GM18520 (cell line): ENCODE measurements at regions not wholly inside any gene's neighbourhood (a gene's known extent, or its start where the extent isn't known, plus 50 kb on each side); places are given as distances from the start of the nearest gene placed in this dataset.

Experiments
- ATAC-seq: cut with Tn5 transposase; IDR thresholded peaks from one replicate; pipeline ENCODE4 v1.9.1; 2021; ENCODE audit not compliant: unreplicated experiment

DNA sequence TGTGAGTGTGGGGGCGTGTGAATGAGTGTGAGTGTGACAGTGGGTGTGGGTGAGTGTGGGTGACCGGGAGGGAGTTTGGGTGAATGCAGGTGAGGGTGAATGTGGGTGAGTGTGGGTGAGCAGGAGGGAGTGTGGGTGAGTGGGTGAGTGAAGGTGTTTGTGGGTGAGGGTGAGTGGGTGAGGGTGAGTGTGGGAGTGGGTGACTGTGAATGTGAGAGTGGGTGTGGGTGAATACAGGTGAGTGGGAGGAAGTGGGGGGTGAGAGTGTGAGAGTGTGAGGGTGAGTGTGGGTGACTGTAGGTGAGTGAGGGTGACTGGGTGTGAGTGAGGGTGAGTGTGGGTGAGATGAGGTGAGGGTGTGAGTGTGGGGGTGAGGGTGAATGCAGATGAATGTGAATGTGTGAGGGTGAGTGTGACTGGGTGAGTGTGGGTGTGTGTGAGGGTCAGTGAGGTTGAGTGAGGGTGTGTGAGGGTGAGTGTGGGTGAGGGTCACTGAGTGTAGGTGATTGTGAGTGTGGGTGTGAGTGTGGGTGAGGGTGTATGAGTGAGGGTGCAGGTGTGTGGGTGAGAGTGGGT, 1677.3 kb upstream of the TENM3 start:
- no peak for ATAC-seq

DNA sequence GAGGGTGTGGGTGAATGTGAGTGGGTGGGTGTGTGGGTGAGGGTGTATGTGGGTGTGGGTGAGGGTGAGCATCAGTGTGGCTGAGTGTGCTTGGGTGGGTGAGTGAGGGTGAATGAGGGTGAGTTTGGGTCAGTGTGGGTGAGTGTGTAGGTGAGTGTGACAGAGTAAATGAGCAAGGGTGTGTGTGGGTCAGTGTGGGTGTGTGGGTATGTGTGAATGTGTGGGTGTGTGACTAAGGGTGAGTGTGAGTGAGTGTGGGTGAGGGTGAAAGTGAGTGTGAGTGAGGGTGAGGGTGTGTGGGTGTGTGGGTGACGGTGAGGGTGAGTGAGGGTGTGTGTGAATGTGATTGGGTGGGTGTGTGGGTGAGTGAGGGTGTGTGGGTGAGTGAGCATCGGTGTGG, 1676.7 kb upstream of the TENM3 start:
- ATAC-seq, result no peak

DNA sequence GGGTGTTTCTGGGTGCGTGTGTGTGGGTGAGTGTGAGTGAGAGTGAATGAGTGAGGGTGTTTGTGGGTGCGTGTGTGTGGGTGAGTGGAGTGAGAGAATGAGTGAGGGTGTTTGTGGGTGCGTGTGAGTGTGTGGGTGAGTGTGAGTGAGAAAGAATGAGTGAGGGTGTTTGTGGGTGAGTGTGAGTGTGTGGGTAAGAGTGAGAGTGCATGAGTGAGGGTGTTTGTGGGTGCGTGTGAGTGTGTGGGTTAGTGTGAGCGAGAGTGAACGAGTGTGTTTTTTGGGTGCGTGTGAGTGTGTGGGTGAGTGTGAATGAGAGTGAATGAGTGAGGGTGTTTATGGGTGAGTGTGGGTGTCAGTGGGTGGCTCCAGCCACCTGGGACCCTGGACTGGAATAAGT, 1676.1 kb upstream of the TENM3 start:
- no peak for ATAC-seq

- ATAC-seq, result no peak
These were observed 1671.6 kb upstream of the TENM3 start for GRCh38 chr4:180571516-180572055.

DNA sequence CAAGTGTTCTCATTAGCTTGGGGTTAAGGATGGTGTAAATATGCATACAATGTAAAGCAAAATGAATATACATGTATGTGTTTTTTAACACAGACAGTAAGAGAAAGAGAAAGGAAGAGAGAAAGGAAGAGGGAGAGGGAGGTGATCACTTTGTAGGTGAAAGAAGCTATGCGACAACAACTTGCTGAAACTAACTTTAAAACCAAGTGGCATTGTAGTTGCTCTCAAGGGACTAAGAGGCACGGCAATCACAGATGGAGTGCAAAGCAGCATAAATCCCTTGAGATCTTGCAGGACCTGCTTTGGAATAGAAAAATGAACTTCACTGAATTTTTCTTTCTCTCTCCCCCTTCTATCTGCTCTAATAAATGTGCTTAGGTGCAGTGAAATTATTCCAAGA, 1665.0 kb upstream of the TENM3 start:
- no peak for ATAC-seq

- no peak for ATAC-seq
These were observed 1662.1 kb upstream of the TENM3 start for GRCh38 chr4:180581061-180581460.

GRCh38 chr4:180587379-180587778, 1655.8 kb upstream of the TENM3 start:
- ATAC-seq, result no peak

GRCh38 chr4:180589575-180589974, 1653.6 kb upstream of the TENM3 start:
- no peak for ATAC-seq

- ATAC-seq, result no peak
These were observed 1646.2 kb upstream of the TENM3 start for GRCh38 chr4:180596888-180597483.

- ATAC-seq, result no peak
These were observed 1644.9 kb upstream of the TENM3 start for GRCh38 chr4:180598281-180598680.

DNA sequence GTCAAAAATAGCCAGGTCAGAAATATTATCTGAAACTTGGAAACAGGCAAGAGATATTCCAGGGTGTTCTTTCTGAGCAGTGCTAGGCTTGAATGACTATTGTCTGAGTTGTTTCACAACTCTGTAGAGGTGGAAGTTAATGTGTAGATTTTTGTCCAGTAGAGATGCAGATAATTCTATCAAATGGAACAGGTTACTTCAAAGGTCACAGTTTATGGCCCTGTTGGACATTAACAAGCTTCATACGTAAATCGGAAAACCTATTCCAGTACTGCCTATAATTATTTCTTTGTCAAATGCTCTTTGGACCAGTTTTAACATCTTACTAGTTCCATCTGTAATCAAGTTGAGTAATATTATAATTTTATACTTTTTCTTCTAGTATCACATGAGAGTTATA, 1639.4 kb upstream of the TENM3 start:
- no peak for ATAC-seq

DNA sequence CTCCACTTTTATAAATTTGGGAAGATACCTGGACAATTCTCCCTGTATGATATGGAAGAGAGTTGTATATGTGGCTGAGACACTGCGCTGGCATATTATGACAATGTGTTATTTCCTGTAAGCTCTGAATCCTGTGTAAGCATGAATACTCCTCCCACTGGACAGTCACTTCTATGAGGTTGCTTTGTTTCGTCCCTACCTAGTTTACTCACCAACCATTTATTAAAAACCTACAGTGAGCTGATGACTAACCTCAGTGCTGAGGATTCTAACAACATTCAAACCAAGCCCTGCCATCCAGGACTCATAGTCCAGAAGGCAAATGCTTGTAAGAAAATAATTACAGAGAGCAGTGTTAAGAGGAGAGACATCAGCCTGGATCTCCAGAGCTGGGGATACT, 1632.9 kb upstream of the TENM3 start:
- peak; percentile 63 for ATAC-seq

- ATAC-seq, result no peak
These were observed 1627.5 kb upstream of the TENM3 start for GRCh38 chr4:180615746-180616145.

- ATAC-seq, result no peak
These were observed 1626.0 kb upstream of the TENM3 start for GRCh38 chr4:180617196-180617595.

DNA sequence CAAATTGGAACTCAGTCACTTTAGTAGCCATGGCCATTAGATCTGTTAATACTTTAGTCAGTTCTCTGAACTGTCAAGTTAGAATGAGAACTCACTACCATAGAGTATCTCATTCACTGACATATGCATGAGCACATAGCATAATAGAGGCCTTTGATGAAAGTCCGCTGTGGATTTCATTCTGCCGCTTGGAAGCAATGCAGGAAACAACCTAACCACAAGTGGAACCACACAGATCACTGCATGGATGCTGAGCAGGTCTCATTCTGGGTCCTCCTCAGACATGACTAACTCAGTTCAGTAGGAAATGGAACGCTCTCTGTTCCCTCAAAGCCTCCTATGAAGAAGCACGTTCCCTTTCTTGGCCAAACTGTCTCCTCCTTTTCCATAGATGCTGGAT, 1624.8 kb upstream of the TENM3 start:
- ATAC-seq, result no peak

GRCh38 chr4:180619440-180619839, 1623.8 kb upstream of the TENM3 start:
- no peak for ATAC-seq

- no peak for ATAC-seq
These were observed 1620.9 kb upstream of the TENM3 start for GRCh38 chr4:180622254-180622653.

- ATAC-seq, result no peak
These were observed 1617.5 kb upstream of the TENM3 start for GRCh38 chr4:180625653-180626052.

DNA sequence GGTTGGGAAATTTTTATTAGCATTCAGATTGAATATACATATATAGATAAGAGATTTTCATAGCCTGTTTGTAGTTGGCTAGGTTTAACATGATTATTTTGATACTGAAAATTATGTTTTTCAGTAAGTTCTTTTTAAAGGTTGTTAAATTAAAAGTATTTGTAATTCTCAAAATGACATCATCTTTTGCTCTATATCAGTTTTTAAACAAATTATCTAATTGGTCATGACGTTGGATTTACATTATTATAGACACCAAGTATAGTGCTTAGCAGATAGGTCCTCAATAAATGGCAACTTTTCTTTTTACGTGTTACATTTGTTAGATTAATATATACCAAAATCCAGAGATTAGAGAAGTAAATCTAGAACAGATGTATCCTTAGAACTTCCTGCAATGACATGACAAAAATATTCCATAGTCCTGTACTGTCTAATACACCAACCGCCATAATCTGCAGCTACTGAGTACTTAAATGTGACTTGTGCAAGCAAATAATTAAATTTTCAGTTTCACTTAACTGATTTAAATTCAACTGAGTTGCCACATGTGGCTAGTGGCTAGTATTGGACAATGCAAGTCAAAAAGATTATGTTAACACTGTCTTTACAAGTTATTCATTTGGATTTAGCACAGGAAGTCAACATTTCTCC, 1613.1 kb upstream of the TENM3 start:
- ATAC-seq, result no peak

GRCh38 chr4:180634306-180634705, 1608.9 kb upstream of the TENM3 start:
- ATAC-seq, result no peak

GRCh38 chr4:180635281-180635680, 1607.9 kb upstream of the TENM3 start:
- no peak for ATAC-seq

GRCh38 chr4:180636696-180637404, 1606.4 kb upstream of the TENM3 start:
- ATAC-seq, result no peak
